ENCODE measurements at regions not wholly inside any gene's neighbourhood (a gene's known extent, or its start where the extent isn't known, plus 50 kb on each side); places are given as distances from the start of the nearest gene placed in this dataset.

DNA sequence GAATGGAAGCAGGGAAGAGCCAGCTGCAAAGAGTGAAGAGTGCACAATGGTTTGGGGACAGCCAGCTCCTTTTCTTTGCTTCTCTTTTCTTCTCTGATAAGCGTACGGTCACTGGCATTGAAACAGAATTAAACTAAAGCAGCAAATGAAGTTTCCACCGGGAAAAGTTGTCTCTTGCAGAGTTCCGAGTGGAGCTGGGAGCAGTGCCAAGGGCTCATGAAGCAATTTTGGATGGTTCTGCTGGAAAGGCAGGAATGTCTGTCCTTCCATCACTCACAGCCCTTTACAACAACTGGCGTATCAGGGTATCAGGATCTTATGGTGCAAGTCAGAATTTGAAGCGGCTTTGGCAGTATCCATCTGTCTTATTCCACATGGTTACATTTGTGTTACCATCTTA lies 1042.9 kb downstream of the NTRK3 start:
- no peak overlapping the region for H3K27ac ChIP-seq
- TF ChIP-seq CTCF (IDR thresholded peaks at IDR 0.05) (no peak), ZFX (IDR thresholded peaks at IDR 0.05; ENCODE audit: borderline replicate concordance) (no peak)

DNA sequence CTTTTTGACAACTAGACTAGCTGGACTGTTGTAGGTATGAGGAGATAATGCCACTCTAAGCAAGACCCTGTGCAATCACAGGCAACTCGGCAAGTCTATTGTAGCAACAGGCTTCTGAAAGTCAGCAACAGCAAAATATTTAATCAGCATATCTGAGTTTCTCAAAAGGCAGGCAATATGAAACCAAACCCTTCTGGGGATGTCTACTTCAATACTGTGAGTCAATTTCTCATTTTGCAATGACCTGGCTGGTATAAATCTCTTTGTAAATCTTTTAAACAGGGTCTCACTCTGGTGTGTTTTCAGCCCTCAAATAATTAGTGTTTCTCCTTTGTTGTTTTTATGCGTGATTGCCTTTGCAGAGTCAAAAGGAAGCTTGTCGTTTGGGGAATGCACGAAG lies 1044.5 kb downstream of the NTRK3 start:
- H3K27ac ChIP-seq, result no peak overlapping the region
- TF ChIP-seq CTCF (IDR thresholded peaks at IDR 0.05) (no peak), ZFX (IDR thresholded peaks at IDR 0.05; ENCODE audit: borderline replicate concordance) (no peak)

GRCh38 chr15:87211547-87211946 lies 1045.0 kb downstream of the NTRK3 start:
- no peak overlapping the region for H3K27ac ChIP-seq
- TF ChIP-seq CTCF (IDR thresholded peaks at IDR 0.05) (no peak), ZFX (IDR thresholded peaks at IDR 0.05; ENCODE audit: borderline replicate concordance) (no peak)

DNA sequence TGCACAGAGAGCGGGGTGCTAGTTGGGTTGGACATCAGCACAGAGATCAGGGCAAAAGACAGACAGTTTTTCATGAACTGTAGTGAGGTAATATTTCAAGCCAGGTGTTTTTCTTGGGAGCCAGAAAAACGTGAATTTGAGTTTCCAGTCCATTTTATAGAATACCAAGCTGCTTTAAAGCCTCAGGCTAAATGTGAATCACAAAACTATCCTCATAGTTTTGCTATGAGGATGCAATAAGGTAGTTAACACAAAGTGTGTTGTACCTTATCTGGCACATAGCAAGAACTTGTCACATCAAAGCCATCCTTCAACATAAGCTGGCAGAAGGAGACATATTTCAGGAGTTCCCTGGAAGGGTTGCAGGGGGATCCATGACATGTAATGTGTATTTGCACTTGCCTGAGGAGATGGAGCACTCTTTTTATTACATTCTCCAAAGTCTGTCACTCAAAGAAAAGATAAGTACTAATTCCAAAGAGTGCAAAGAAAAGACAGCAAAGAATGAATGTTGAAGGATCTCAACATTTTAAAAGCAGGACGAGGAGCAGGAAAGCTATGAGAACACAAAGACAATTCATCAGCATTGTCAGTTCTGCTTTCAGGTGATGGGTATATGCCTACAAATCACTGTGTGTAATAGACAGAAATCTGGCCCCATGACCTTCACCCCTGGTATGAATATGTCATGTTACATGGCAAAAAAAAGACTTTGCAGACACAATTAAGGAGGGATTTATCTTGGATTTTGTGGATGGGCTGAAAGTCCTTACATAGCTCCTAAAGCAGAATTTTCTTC lies 1046.4 kb downstream of the NTRK3 start:
- no peak for TF ChIP-seq ZFX (IDR thresholded peaks at IDR 0.05; ENCODE audit: borderline replicate concordance)
- TF ChIP-seq CTCF (IDR thresholded peaks at IDR 0.05), result no peak
- H3K27ac ChIP-seq, result no peak overlapping the region

DNA sequence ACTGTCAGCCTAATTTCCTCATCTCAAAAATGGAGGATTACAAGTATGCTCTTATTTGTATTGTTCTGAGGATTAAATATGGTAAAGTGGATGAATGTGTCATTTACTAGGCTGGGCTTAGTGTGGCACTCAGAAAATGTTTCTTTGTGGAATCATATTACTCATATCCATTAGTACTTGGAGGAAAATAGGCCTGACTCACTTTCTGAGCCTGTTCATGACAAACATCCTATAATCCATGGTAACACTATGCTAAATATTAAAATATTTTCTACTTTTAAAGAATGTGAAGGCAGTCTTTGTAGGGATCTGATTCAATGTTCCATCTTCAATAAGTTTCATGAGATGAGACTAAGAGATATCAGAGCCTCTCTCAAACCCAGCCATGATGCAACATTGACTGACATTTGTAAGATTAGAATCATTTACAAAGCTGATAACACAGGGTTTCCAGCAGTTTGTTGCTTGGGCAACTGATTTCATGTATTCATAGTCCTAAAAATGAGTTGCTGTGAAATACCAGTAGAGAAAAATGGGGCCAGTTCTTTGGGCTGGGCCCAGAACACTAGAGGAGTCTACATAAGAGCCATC lies 1048.5 kb downstream of the NTRK3 start:
- H3K27ac ChIP-seq, result no peak overlapping the region
- TF ChIP-seq CTCF (IDR thresholded peaks at IDR 0.05) (no peak), ZFX (IDR thresholded peaks at IDR 0.05; ENCODE audit: borderline replicate concordance) (no peak)

- no peak overlapping the region for H3K27ac ChIP-seq
- TF ChIP-seq ZFX (IDR thresholded peaks at IDR 0.05; ENCODE audit: borderline replicate concordance) (no peak), CTCF (IDR thresholded peaks at IDR 0.05) (no peak)
Observed at GRCh38 chr15:87207251-87207650, 1049.3 kb downstream of the NTRK3 start.

DNA sequence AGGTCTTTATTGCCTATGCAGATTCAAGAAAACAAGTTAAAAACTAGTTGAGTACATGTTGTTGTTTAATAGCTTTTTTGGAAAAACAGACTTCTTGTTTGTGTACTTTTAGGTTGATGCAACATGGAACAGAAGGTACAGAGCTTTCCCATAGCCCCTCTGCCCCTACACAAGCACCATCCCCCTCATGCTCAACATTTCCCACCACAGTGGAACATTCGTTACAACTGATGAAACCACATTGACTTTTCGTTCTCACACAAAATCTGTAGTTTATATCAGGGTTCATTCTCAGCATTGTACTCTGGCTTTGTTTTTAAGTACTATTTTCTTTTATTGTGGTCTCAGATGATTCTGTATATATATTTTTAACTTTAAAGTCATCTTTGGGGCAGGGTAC lies 1054.6 kb downstream of the NTRK3 start:
- TF ChIP-seq CTCF (IDR thresholded peaks at IDR 0.05) (no peak), ZFX (IDR thresholded peaks at IDR 0.05; ENCODE audit: borderline replicate concordance) (no peak)
- H3K27ac ChIP-seq, result no peak overlapping the region

Data from 22Rv1 (cell line).